OCI-LY3 (cell line): ENCODE measurements at regions not wholly inside any gene's neighbourhood (a gene's known extent, or its start where the extent isn't known, plus 50 kb on each side); places are given as distances from the start of the nearest gene placed in this dataset.

Experiments used
- H2AFZ ChIP-seq: fragments of 200-600, 300-600 bp; shearing (Covaris generic); 2 replicates; pipeline ENCODE4 v1.6.0; 2014; ENCODE audit warnings: antibody characterized with exemption, low read depth, low read length
- H3K27ac ChIP-seq: fragments of 200-600, 300-600 bp; sonication (generic); 2 replicates; pipeline ENCODE4 v1.5.1; 2014; ENCODE audit warnings: mild to moderate bottlenecking, low read length, moderate library complexity, mixed read lengths
- H3K27me3 ChIP-seq: fragments of 200-600, 300-600 bp; sonication (generic); 2 replicates; pipeline ENCODE4 v1.6.1; 2014; ENCODE audit warnings: low read depth, low read length, mixed read lengths
- H3K36me3 ChIP-seq: fragments of 200-600, 300-600 bp; sonication (generic); replicated peaks from 2 replicates; pipeline ENCODE3; 2014; ENCODE audit warnings: low read depth, low read length, mixed read lengths
- H3K4me1 ChIP-seq: fragments of 300-600, 200-600 bp; sonication (generic); 2 replicates; pipeline ENCODE4 v1.6.1; 2014; ENCODE audit warnings: low read length, mixed read lengths
- H3K4me2 ChIP-seq: fragments of 200-600, 300-600 bp; sonication (generic); 2 replicates; pipeline ENCODE4 v1.6.1; 2014; ENCODE audit warnings: low read length, mixed read lengths
- H3K4me3 ChIP-seq: fragments of 300-600, 200-600 bp; sonication (generic); 2 replicates; pipeline ENCODE4 v1.5.1; 2014; ENCODE audit warnings: antibody characterized with exemption, mild to moderate bottlenecking, low read length, moderate library complexity
- H3K79me2 ChIP-seq: fragments of 300-600, 200-600 bp; shearing (Covaris generic); 2 replicates; pipeline ENCODE4 v1.6.1; 2014; ENCODE audit warnings: mild to moderate bottlenecking, low read length, mixed read lengths
- H3K9ac ChIP-seq: fragments of 300-600, 200-600 bp; shearing (Covaris generic); 2 replicates; pipeline ENCODE4 v1.6.0; 2014; ENCODE audit warnings: mild to moderate bottlenecking, low read length, moderate library complexity
- H3K9me3 ChIP-seq: fragments of 200-600, 300-600 bp; shearing (Covaris generic); 2 replicates; pipeline ENCODE4 v1.6.1; 2014; ENCODE audit warnings: low read length, mixed read lengths; ENCODE audit not compliant: insufficient read depth
- H4K20me1 ChIP-seq: fragments of 200-600, 300-600 bp; sonication (generic); 2 replicates; pipeline ENCODE4 v1.6.1; 2016; ENCODE audit warnings: low read length, mixed read lengths; ENCODE audit not compliant: insufficient read depth
- EZH2phosphoT487 ChIP-seq: fragments of 200-600 bp; shearing (Covaris generic); IDR thresholded peaks from 2 replicates; pipeline ENCODE4 v1.6.1; 2018; ENCODE audit warnings: antibody characterized with exemption, mixed run types, low read depth
- TF ChIP-seq, protein P1 (sequence below): fragments of 200-600, 300-600 bp; sonication (generic); IDR thresholded peaks from 2 replicates; pipeline ENCODE4 v1.5.1; 2014; ENCODE audit warnings: antibody characterized with exemption, low read length, low read depth

DNA sequence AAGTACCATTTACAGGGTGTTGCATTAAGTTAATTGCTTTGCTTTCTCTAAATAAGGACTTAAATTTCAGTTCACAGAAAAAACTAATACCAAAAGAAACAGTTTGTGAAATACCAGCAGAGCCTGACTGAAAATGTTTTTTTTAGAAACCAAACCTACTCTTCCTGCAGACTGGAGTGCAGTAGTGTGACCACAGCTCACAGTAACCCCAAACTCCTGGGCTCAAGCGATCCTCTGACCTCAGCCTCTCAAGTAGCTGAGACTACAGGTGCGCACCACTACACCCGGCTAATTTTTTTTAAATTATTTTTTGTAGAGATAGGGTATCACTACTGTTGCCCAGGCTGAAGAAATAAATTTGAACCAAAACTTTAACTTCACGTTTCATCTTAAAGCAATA lies 103.5 kb upstream of the PLEKHA5 start:
- H3K79me2 ChIP-seq = no peaks in the 10 kb centered on the region

DNA sequence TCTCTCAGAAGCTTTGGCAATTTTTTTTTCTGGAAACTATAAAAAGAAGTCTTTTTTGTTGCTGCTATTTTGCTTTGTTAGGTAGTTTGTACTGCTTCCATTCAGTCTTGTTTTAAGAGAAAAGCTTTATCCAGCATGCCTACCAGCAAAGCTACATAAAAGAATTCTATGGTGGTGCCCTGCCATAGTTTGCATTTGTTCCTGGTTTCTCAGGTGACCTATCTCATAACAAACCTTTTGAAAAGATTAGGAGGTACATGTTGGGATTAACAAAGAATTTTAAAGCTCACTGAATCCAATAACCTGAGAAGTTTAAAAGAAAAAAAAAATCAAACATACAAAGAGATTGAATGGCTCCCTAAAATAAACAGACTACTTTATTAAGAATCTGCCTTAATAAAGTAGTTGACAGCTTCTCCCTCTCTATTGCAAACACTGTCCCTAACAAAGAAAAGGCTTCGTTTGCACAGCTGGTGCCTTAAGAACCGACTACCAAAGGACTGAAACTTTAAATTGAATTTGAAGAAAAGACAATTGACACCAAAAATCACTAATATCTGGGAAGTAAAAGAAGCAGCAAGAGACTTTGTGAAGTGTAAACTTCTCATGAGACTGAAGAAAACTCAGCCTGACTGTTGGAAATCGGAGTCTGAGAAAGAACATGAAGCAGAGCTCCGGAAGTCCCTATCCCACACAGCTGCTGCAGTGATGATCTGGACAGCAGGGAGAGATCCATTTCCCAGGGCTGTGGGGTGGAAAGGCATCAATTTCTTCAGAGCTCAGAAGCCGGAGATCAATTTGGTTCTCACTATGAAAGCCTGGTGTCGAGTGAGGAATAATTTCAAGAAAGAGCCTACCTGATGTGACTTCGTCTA lies 102.7 kb upstream of the PLEKHA5 start:
- TF ChIP-seq EZH2phosphoT487 = no peak
- TF ChIP-seq, protein P1, sequence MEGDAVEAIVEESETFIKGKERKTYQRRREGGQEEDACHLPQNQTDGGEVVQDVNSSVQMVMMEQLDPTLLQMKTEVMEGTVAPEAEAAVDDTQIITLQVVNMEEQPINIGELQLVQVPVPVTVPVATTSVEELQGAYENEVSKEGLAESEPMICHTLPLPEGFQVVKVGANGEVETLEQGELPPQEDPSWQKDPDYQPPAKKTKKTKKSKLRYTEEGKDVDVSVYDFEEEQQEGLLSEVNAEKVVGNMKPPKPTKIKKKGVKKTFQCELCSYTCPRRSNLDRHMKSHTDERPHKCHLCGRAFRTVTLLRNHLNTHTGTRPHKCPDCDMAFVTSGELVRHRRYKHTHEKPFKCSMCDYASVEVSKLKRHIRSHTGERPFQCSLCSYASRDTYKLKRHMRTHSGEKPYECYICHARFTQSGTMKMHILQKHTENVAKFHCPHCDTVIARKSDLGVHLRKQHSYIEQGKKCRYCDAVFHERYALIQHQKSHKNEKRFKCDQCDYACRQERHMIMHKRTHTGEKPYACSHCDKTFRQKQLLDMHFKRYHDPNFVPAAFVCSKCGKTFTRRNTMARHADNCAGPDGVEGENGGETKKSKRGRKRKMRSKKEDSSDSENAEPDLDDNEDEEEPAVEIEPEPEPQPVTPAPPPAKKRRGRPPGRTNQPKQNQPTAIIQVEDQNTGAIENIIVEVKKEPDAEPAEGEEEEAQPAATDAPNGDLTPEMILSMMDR = no peak
- Histone ChIP-seq H3K79me2 (no peaks in the 10 kb centered on the region), H2AFZ (no peak overlapping the region), H3K9me3 (0 out of 2 replicates have a peak, but pooled peaks cover 13% of the 10 kb centered on the region), H3K27ac (no peak overlapping the region), H3K4me3 (no peak overlapping the region), H4K20me1 (no peaks in the 10 kb centered on the region), H3K4me1 (peaks cover 11% of the 10 kb centered on the region), H3K9ac (no peak overlapping the region), H3K4me2 (no peak overlapping the region), H3K36me3 (no peaks in the 10 kb centered on the region), H3K27me3 (no peaks in the 10 kb centered on the region)

More for the DNA sequence above, 103.5 kb upstream of the PLEKHA5 start:
- Histone ChIP-seq H3K9me3 (0 out of 2 replicates have a peak, but pooled peaks cover 12% of the 10 kb centered on the region), H3K4me2 (no peak overlapping the region), H3K9ac (no peak overlapping the region), H3K27ac (no peak overlapping the region), H3K27me3 (no peaks in the 10 kb centered on the region), H3K36me3 (no peaks in the 10 kb centered on the region), H3K4me1 (peaks cover 11% of the 10 kb centered on the region), H4K20me1 (no peaks in the 10 kb centered on the region), H3K4me3 (no peak overlapping the region), H2AFZ (no peak overlapping the region)
- no peak for TF ChIP-seq EZH2phosphoT487
- TF ChIP-seq, protein P1 = no peak

DNA sequence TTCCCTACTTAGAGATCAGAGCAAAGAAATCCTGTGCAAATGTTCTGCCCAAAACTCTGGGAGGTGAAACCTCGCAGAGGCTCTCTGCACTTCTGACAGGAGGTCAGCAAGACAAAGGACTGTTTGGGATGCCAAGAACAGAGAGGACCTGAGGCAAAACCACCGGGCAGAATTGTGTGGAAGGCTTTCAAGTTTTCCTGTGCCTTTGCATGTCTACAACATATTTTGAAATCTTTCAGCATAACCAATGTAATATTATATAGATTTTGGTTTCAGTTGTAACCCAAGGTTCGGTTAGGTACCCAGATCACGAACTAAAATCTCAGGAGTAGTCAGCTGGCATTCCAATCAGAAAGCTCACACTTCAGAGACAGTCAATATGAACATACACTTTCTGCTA lies 99.4 kb upstream of the PLEKHA5 start:
- TF ChIP-seq EZH2phosphoT487 = no peak
- TF ChIP-seq, protein P1 = no peak
- H3K9ac ChIP-seq = no peak overlapping the region
- H4K20me1 ChIP-seq = no peaks in the 10 kb centered on the region
- peaks cover 4% of the 10 kb centered on the region for H3K36me3 ChIP-seq
- 0 out of 2 replicates have a peak, but pooled peaks cover 13% of the 10 kb centered on the region for H3K9me3 ChIP-seq
- H3K4me2 ChIP-seq = no peak overlapping the region
- H2AFZ ChIP-seq = no peak overlapping the region
- H3K4me1 ChIP-seq = peaks cover 11% of the 10 kb centered on the region
- no peaks in the 10 kb centered on the region for H3K27me3 ChIP-seq
- H3K79me2 ChIP-seq = no peaks in the 10 kb centered on the region
- H3K27ac ChIP-seq = no peak overlapping the region
- no peak overlapping the region for H3K4me3 ChIP-seq

DNA sequence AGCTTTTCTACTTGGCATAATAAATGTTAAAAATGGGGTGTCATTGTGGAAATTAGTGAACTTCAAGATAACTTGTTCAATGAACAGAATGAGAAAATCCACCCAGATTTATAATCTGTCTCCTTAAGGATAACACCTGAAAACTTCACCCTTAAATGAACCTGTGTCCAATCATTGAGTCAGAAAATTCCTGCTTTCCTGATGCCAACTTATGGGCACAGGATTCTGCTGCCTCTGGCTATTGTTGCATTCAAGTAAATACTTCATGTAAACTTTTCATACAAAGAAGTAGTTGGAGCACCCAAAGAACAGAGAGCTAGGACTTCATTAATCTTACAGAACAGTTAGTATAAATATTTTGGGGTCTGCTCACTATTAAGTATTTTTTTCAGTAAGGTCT lies 98.9 kb upstream of the PLEKHA5 start:
- TF ChIP-seq, protein P1 = no peak
- TF ChIP-seq EZH2phosphoT487 = no peak
- H3K9ac ChIP-seq = no peak overlapping the region

More for the DNA sequence above, 98.9 kb upstream of the PLEKHA5 start:
- peaks cover 11% of the 10 kb centered on the region for H3K4me1 ChIP-seq
- no peak overlapping the region for H2AFZ ChIP-seq
- no peak overlapping the region for H3K27ac ChIP-seq
- H4K20me1 ChIP-seq = no peaks in the 10 kb centered on the region
- H3K27me3 ChIP-seq = no peaks in the 10 kb centered on the region
- no peak overlapping the region for H3K4me3 ChIP-seq
- H3K4me2 ChIP-seq = no peak overlapping the region
- no peaks in the 10 kb centered on the region for H3K79me2 ChIP-seq
- 0 out of 2 replicates have a peak, but pooled peaks cover 13% of the 10 kb centered on the region for H3K9me3 ChIP-seq
- peaks cover 4% of the 10 kb centered on the region for H3K36me3 ChIP-seq
